Spleen (tissue), 11 donors: ENCODE measurements at regions not wholly inside any gene's neighbourhood (a gene's known extent, or its start where the extent isn't known, plus 50 kb on each side); places are given as distances from the start of the nearest gene placed in this dataset.

Source experiments
- DNase-seq: peaks from one replicate; pipeline ENCODE4 v3.0.0-alpha.2; 2020
- H3K27ac ChIP-seq, 8 donors: fragments of 200-600 bp; sonication (generic) in 7 of 8; 1 replicate in 4 of 8; 2 replicates in 4 of 8; pipeline versions ENCODE4 v1.5.0 to v1.8.0; 2016 to 2021; ENCODE audit warnings: inconsistent platforms in 4 of 8, mild to moderate bottlenecking in 4 of 8, moderate library complexity in 1 of 8
- H3K27me3 ChIP-seq, 7 donors: fragments of 200-600 bp; sonication (generic) in 6 of 7; replicated peaks in 1 of 7; 1 replicate in 4 of 7; 2 replicates in 3 of 7; pipeline versions ENCODE4 v1.5.0 to v1.8.0; 2016 to 2021; ENCODE audit warnings: inconsistent platforms in 3 of 7, mild to moderate bottlenecking in 1 of 7
- H3K36me3 ChIP-seq, 6 donors: fragments of 200-600 bp; sonication (generic) in 5 of 6; 1 replicate in 4 of 6; 2 replicates in 2 of 6; pipeline versions ENCODE4 v1.5.0 to v1.8.0; 2016 to 2021; ENCODE audit warnings: inconsistent platforms in 2 of 6
- H3K4me1 ChIP-seq, 6 donors: fragments of 200-600 bp; sonication (generic) in 5 of 6; 1 replicate in 3 of 6; 2 replicates in 3 of 6; pipeline versions ENCODE4 v1.5.0 to v1.8.0; 2016 to 2021; ENCODE audit warnings: inconsistent platforms in 3 of 6
- H3K4me3 ChIP-seq, 8 donors: fragments of 200-600 bp; sonication (generic) in 7 of 8; 1 replicate in 4 of 8; 2 replicates in 4 of 8; pipeline versions ENCODE4 v1.5.0 to v1.8.0; 2016 to 2021; ENCODE audit warnings: inconsistent platforms in 4 of 8, mild to moderate bottlenecking in 4 of 8, moderate library complexity in 2 of 8
- H3K9me3 ChIP-seq, 8 donors: fragments of 200-600 bp; sonication (generic) in 7 of 8; 1 replicate in 4 of 8; 2 replicates in 4 of 8; pipeline versions ENCODE4 v1.5.0 to v1.8.0; 2016 to 2021; ENCODE audit warnings: inconsistent platforms in 4 of 8
- CTCF ChIP-seq, 11 experiments: fragments of 200-600 bp in 7 of 11; fragments of 450-650 bp in 4 of 11; sonication (generic) in 4 of 11; IDR thresholded peaks in 8 of 11; conservative IDR thresholded peaks in 3 of 11; 1 replicate in 7 of 11; 2 replicates in 4 of 11; pipeline versions ENCODE4 v1.4.0 to v1.8.0; 2016 to 2021; ENCODE audit warnings: antibody characterized with exemption in 11 of 11, inconsistent platforms in 4 of 11, mild to moderate bottlenecking in 1 of 11
- POLR2A ChIP-seq, 3 donors: fragments of 450-650 bp; IDR thresholded peaks; one replicate each; pipeline ENCODE4 v1.5.1; 2017; ENCODE audit warnings: antibody characterized with exemption in 3 of 3, mild to moderate bottlenecking in 1 of 3
- POLR2AphosphoS5 ChIP-seq, 3 donors: sonication (generic); formaldehyde crosslinking; IDR thresholded peaks; one replicate each; pipeline ENCODE4 v1.5.1; 2017; ENCODE audit warnings: antibody characterized with exemption in 3 of 3
- WGBS, 5 donors: extraction: QIAGEN DNeasy Blood & Tissue Kit in 3 of 5; methylation state at CpG; one replicate each; pipeline versions ENCODE4 v1.1.5 to v1.1.7; 2013 to 2018; 5-methylcytosine and 5-hydroxymethylcytosine counted together
- intact Hi-C: fragments of 100-400 bp; cut with DNase I; formaldehyde crosslinking; loops from one replicate; pipeline ENCODE4 v1.15.0; 2023; ENCODE audit warnings: low total_unique reads
- donor health status: healthy with polysubstance abuse.
- donor health status: DM: no; HTN: no; CAD: no; lungs with moderate emphysema.
- donor health status: DM: no; HTN: no; CAD: no.
- donor health status: Bipolar disorder and iron deficiency.
- donor health status: healthy.
- donor health status: DM: no; HTN: no; CAD: no.
- donor health status: DM: yes; HTN: yes; CAD: no.

GRCh38 chr13:90308249-90308648, 1039.2 kb upstream of the MIR17HG start:
- H3K36me3 ChIP-seq, result no peaks in the 10 kb centered on the region
- DNase-seq, result no peak
- H3K27ac ChIP-seq, result no peak overlapping the region
- TF ChIP-seq CTCF (IDR thresholded peaks at IDR 0.05 in 8 of 11, conservative IDR thresholded peaks at IDR 0.05 in 3 of 11), result no peak
- TF ChIP-seq POLR2AphosphoS5 (IDR thresholded peaks at IDR 0.05), result no peak
- TF ChIP-seq POLR2A (IDR thresholded peaks at IDR 0.05), result no peak
- no peak overlapping the region for H3K4me3 ChIP-seq
- no peaks in the 10 kb centered on the region for H3K27me3 ChIP-seq
- peaks cover 0 to 9% (median 0%) of the 10 kb centered on the region in 8 donors for H3K9me3 ChIP-seq
- intact Hi-C loops, result no loop called here
- H3K4me1 ChIP-seq, result no peaks in the 10 kb centered on the region

- DNase-seq, result no peak
- no peaks in the 10 kb centered on the region for H3K4me1 ChIP-seq
- no peak overlapping the region for H3K4me3 ChIP-seq
- H3K27ac ChIP-seq, result no peak overlapping the region
- H3K27me3 ChIP-seq, result no peaks in the 10 kb centered on the region
- peaks cover 0 to 9% (median 0%) of the 10 kb centered on the region in 8 donors for H3K9me3 ChIP-seq
- H3K36me3 ChIP-seq, result no peaks in the 10 kb centered on the region
- no peak for TF ChIP-seq CTCF (IDR thresholded peaks at IDR 0.05 in 8 of 11, conservative IDR thresholded peaks at IDR 0.05 in 3 of 11)
- TF ChIP-seq POLR2A (IDR thresholded peaks at IDR 0.05), result no peak
- TF ChIP-seq POLR2AphosphoS5 (IDR thresholded peaks at IDR 0.05), result no peak
- intact Hi-C loops, result no loop called here
- 84 to 89% (median 88%) methylated on average over 7 of the region's 7 CpGs for WGBS, 5 donors
These were observed 1035.6 kb upstream of the MIR17HG start for GRCh38 chr13:90311929-90312328.

GRCh38 chr13:90315061-90315460, 1032.4 kb upstream of the MIR17HG start:
- WGBS, 5 donors, result 50 to 85% (median 81%) methylated on average over 2 of the region's 2 CpGs
- Histone ChIP-seq H3K27me3 (no peaks in the 10 kb centered on the region), H3K4me1 (no peaks in the 10 kb centered on the region), H3K9me3 (peaks cover 0 to 9% (median 0%) of the 10 kb centered on the region in 8 donors), H3K36me3 (no peaks in the 10 kb centered on the region), H3K27ac (no peak overlapping the region), H3K4me3 (no peak overlapping the region)
- no peak for TF ChIP-seq CTCF (IDR thresholded peaks at IDR 0.05 in 8 of 11, conservative IDR thresholded peaks at IDR 0.05 in 3 of 11)
- TF ChIP-seq POLR2A (IDR thresholded peaks at IDR 0.05), result no peak
- TF ChIP-seq POLR2AphosphoS5 (IDR thresholded peaks at IDR 0.05), result no peak
- DNase-seq, result no peak
- intact Hi-C loops, result no loop called here

GRCh38 chr13:90320664-90321063, 1026.8 kb upstream of the MIR17HG start:
- 71 to 91% (median 81%) methylated on average over 4 of the region's 4 CpGs for WGBS, 5 donors
- DNase-seq, result no peak
- intact Hi-C loops, result no loop called here
- H3K4me3 ChIP-seq, result no peak overlapping the region
- no peak overlapping the region for H3K27ac ChIP-seq
- peaks cover 0 to 4% (median 0%) of the 10 kb centered on the region in 8 donors for H3K9me3 ChIP-seq
- no peak for TF ChIP-seq POLR2AphosphoS5 (IDR thresholded peaks at IDR 0.05)
- TF ChIP-seq POLR2A (IDR thresholded peaks at IDR 0.05), result no peak
- no peak for TF ChIP-seq CTCF (IDR thresholded peaks at IDR 0.05 in 8 of 11, conservative IDR thresholded peaks at IDR 0.05 in 3 of 11)
- no peaks in the 10 kb centered on the region for H3K27me3 ChIP-seq
- H3K4me1 ChIP-seq, result no peaks in the 10 kb centered on the region
- no peaks in the 10 kb centered on the region for H3K36me3 ChIP-seq
